ENCODE measurements at regions not wholly inside any gene's neighbourhood (a gene's known extent, or its start where the extent isn't known, plus 50 kb on each side); places are given as distances from the start of the nearest gene placed in this dataset.
"Not testable (repeated sequence)": the region's sequence is repeated elsewhere in the genome, so short reads cannot be mapped to it uniquely, and the experiment has no call there.

- Mint-ChIP-seq H3K9me3 (peaks cover 2% of the 10 kb centered on the region), H3K4me3 (no peak overlapping the region), H3K36me3 (ENCODE audit: low read depth) (no peaks in the 10 kb centered on the region), H3K4me1 (no peaks in the 10 kb centered on the region), H3K27ac (no peak overlapping the region), H3K27me3 (no peaks in the 10 kb centered on the region)
- DNase-seq: no peak
- ChIA-PET CTCF (no interaction called here), POLR2A (no interaction called here)
Measured at GRCh38 chr13:89497658-89498057, 1826.5 kb downstream of the SLITRK5 start.

DNA sequence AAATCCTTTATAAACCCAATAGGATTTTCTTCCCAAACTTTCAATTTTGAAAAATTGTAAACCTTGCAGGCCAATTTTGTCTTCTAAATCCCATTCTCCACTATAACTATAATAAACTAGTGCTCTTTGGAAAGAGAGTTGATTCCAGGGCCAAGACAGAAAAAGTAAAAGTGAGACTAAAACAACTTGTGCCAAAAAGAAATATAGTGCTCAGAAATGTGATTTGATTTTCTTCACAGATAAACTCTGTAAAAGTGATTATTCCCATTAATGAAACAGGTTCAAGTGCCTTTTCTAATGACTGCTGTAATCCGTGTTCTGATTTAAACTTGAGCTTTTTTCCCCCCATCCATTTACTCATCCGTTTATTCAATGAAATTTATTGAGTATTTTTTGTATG is 1831.1 kb downstream of the SLITRK5 start:
- Mint-ChIP-seq H3K27me3 (no peaks in the 10 kb centered on the region), H3K9me3 (peaks cover 2% of the 10 kb centered on the region), H3K4me3 (no peak overlapping the region), H3K4me1 (no peaks in the 10 kb centered on the region), H3K27ac (no peak overlapping the region), H3K36me3 (ENCODE audit: low read depth) (no peaks in the 10 kb centered on the region)
- DNase-seq: no peak
- CTCF ChIA-PET: no interaction called here
- POLR2A ChIA-PET: no interaction called here

DNA sequence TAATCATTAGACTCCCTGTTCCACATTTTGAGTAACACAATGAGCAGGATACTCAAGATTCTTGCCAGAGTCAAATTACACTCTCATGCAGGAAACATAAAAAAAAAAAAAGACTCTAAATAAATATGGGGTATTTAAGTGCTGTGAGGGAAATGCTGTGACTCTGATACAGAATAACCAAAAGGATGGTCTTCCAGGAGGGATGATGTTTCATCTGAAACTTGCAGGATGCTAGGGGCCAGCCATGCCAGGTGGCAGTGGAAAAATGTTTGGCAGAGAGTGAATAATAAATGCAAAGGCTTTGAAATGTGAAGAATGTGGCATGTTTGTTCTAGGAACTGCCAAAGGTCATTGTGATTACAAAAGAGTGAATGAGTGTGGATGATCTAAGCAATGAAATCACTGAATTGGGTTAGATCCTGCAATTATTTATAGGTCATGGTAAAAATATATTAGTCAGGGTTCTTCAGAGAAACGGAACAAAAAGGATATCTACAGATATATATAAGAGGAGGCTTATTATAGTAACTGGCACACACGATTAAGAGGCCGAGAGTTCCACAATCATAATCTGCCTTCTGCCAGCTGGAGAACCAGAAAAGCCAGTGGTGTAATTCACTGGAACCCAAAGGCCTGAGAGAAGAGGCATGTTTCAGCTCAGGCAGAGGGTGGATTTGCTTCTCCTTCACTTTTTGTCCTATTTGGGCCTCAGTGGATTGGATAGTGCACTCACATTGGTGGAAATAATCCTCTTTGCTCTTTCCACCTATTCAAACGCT is 1832.8 kb upstream of the MIR17HG start:
- H3K4me1 Mint-ChIP-seq: no peaks in the 10 kb centered on the region
- H3K4me3 Mint-ChIP-seq: no peak overlapping the region
- DNase-seq: no peak
- H3K27ac Mint-ChIP-seq: no peak overlapping the region
- no peaks in the 10 kb centered on the region for H3K36me3 Mint-ChIP-seq (ENCODE audit: low read depth)
- H3K27me3 Mint-ChIP-seq: no peaks in the 10 kb centered on the region
- CTCF ChIA-PET: no interaction called here
- peaks cover 16% of the 10 kb centered on the region for H3K9me3 Mint-ChIP-seq
- POLR2A ChIA-PET: no interaction called here

GRCh38 chr13:89515948-89516347 is 1831.5 kb upstream of the MIR17HG start:
- no peak overlapping the region for H3K4me3 Mint-ChIP-seq
- ChIA-PET POLR2A (no interaction called here), CTCF (no interaction called here)
- H3K27ac Mint-ChIP-seq: no peak overlapping the region
- H3K9me3 Mint-ChIP-seq: peaks cover 12% of the 10 kb centered on the region
- DNase-seq: no peak
- H3K4me1 Mint-ChIP-seq: no peaks in the 10 kb centered on the region
- no peaks in the 10 kb centered on the region for H3K27me3 Mint-ChIP-seq
- no peaks in the 10 kb centered on the region for H3K36me3 Mint-ChIP-seq (ENCODE audit: low read depth)

DNA sequence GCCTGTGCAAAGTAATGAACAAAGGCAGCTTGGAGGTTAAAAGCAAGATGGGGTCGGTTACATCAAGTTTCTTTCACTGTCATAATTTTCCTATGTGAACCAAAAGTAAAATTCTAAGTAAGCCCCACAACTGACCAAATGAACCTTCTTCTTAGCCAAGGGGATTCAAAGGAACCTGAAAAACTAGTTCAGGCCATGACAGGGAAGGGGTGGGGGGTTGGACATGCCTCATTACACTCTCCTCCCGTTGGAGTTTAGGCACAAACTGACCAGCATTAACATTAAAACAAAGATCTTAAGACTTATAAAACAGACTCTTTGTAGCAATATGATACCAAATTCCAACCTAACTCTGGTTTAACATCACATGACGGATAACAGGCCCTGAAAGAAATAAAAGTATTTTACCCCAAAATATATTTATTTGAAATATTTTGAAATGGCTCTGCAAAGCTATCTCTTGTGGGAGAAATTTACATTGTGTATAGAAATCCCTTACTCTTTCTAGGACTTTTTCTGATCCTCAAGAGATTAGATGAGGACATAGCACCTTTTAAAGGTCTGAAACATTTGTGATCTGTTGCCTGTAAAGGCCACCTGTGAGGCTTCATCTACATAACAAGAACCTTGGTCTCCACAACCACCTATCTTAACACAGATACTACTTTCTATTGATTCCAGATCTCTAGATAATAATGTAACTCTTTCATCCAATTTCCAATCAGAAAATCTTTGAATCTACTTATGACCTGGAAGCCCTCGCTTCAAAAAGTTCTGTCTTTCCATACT is 1829.0 kb upstream of the MIR17HG start:
- H3K9me3 Mint-ChIP-seq: peaks cover 7% of the 10 kb centered on the region
- no peaks in the 10 kb centered on the region for H3K27me3 Mint-ChIP-seq
- H3K36me3 Mint-ChIP-seq (ENCODE audit: low read depth): no peaks in the 10 kb centered on the region
- H3K4me3 Mint-ChIP-seq: no peak overlapping the region
- DNase-seq: no peak
- CTCF ChIA-PET: no interaction called here
- no peaks in the 10 kb centered on the region for H3K4me1 Mint-ChIP-seq
- POLR2A ChIA-PET: no interaction called here
- H3K27ac Mint-ChIP-seq: no peak overlapping the region

GRCh38 chr13:89520468-89520867 is 1827.0 kb upstream of the MIR17HG start:
- H3K36me3 Mint-ChIP-seq (ENCODE audit: low read depth): no peaks in the 10 kb centered on the region
- CTCF ChIA-PET: no interaction called here

DNA sequence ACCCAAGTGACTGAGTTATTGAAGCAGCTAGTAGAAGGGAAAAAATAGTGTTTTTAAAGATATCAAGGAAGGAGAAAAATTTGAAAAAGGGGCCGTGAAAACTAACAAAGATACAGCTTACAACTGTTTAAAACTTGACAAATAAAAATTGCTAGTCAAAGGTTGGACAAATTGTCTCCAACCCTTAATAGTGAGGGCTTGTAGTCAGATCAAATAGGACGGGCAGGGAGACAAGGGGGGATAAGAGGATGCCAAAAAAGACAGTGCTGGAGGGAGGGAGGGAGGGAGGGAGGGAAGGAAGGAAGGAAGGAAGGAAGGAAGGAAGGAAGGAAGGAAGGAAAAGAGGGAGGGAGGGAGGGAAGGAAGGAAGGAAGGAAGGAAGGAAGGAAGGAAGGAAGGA is 1825.8 kb upstream of the MIR17HG start:
- POLR2A ChIA-PET: not testable (repeated sequence)

More at GRCh38 chr13:89520468-89520867, 1827.0 kb upstream of the MIR17HG start:
- H3K4me1 Mint-ChIP-seq: no peaks in the 10 kb centered on the region
- POLR2A ChIA-PET: no interaction called here
- peaks cover 7% of the 10 kb centered on the region for H3K9me3 Mint-ChIP-seq
- no peak for DNase-seq
- no peak overlapping the region for H3K4me3 Mint-ChIP-seq
- no peak overlapping the region for H3K27ac Mint-ChIP-seq
- H3K27me3 Mint-ChIP-seq: no peaks in the 10 kb centered on the region

DNA sequence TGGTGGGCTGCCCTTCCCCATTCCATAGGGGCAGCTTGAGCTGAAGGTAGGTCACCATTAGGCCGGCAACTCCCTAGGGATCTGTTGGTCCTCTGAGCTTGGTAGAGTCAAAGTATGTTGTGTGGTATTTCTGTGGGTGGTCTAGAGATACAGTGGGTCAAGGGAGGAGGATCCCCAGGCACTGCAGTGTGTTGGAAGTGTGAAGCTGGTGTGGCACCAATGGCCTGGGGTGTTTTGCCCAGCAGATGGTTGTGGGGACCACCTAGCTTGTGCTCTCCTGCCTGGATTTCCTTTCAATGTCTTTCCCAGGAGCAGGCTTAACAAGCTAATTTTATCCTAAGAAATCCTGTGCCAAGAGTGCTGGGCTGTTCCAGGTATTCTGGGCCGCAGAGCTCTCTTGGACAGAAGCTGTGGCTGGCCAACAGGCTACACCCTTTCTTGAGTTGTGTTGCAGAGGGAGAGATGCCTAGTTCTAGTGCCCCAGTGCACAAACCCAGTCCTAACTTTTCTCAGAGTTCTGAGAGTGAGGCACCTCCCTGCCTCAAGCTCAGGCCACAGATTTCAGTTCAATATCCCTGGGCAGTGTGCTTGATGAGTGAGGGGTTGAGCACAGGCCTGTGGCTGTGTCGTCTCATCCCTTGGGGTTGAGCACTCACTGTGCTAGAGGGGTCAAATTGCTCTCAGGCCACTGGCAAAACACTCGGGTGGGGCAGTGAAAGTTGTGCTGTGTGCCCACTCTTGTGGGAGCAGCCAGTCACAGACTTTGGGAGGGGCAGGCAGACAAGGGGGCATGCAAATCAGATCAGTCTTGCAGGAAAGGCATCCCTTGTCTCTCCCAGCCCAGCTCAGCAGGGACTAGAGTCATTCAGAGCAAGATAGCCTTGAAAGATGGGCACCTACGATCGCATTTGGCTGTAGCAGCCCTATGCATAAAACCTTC is 1806.1 kb upstream of the MIR17HG start:
- Mint-ChIP-seq H3K9me3 (peaks cover 7% of the 10 kb centered on the region), H3K4me1 (no peaks in the 10 kb centered on the region), H3K27me3 (no peaks in the 10 kb centered on the region), H3K27ac (no peak overlapping the region), H3K36me3 (ENCODE audit: low read depth) (no peaks in the 10 kb centered on the region), H3K4me3 (no peak overlapping the region)
- CTCF ChIA-PET: no interaction called here
- POLR2A ChIA-PET: no interaction called here
- no peak for DNase-seq

More for the DNA sequence above, 1825.8 kb upstream of the MIR17HG start:
- H3K27me3 Mint-ChIP-seq; DNase-seq; H3K4me1 Mint-ChIP-seq; H3K27ac Mint-ChIP-seq; CTCF ChIA-PET; H3K36me3 Mint-ChIP-seq (ENCODE audit: low read depth); H3K9me3 Mint-ChIP-seq; H3K4me3 Mint-ChIP-seq: not testable (repeated sequence)

- ChIA-PET POLR2A (no interaction called here), CTCF (no interaction called here)
- H3K27me3 Mint-ChIP-seq: no peaks in the 10 kb centered on the region
- H3K27ac Mint-ChIP-seq: no peak overlapping the region
- peaks cover 6% of the 10 kb centered on the region for H3K9me3 Mint-ChIP-seq
- no peaks in the 10 kb centered on the region for H3K4me1 Mint-ChIP-seq
- no peak overlapping the region for H3K4me3 Mint-ChIP-seq
- DNase-seq: no peak
- H3K36me3 Mint-ChIP-seq (ENCODE audit: low read depth): no peaks in the 10 kb centered on the region
Measured at GRCh38 chr13:89550938-89551337, 1796.5 kb upstream of the MIR17HG start.

DNA sequence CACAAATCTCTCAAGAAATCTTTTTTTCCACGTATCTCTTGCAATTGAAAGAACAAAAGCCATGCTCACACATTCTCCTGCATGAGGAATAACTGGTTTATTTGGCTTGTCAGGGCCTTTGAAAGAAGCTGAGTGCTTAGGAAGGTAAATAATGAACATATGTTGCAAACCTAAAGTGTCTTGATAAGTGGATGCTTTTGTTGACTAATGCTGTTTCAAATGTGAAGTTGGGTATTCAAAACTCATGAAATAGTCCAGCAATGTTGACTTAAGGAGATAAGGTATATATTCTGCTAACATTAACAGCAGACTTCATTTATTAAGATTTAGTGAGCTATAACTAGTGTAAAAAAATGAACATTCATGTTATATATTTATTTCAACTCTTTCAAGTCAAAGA is 1792.7 kb upstream of the MIR17HG start:
- ChIA-PET POLR2A (no interaction called here), CTCF (no interaction called here)
- Mint-ChIP-seq H3K27ac (no peak overlapping the region), H3K9me3 (peaks cover 9% of the 10 kb centered on the region), H3K27me3 (no peaks in the 10 kb centered on the region), H3K4me1 (no peaks in the 10 kb centered on the region), H3K4me3 (no peak overlapping the region), H3K36me3 (ENCODE audit: low read depth) (no peaks in the 10 kb centered on the region)
- DNase-seq: no peak

DNA sequence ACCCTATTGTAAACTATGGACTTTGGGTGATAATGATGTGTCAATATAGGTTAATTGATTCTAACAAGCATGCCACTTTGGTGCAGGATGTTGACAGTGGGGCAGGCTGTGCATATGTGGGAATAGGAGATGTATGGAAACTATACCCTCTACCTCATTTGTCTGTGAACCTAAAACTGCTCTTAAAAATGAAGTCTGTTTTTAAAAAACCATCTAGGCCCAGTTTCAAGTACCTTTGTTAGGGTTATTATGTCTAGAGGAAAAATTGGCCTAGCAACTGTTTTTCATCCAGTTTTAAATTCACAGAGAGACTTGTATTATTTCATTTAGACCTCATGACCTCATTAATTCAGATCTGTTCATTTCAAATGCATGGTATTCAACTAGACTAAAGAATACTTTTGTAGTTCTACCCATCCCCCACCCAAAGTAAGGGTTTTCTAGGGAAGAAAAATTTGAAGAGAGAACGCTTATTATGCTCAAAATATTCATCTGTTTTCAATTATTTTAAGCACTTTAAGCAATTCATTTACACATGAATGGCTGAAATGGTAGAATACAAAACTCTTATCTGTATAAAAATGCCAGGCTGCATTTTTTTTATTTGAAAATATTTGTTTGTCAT is 1781.9 kb upstream of the MIR17HG start:
- peaks cover 6% of the 10 kb centered on the region for H3K9me3 Mint-ChIP-seq
- H3K4me3 Mint-ChIP-seq: no peak overlapping the region
- ChIA-PET POLR2A (no interaction called here), CTCF (no interaction called here)
- H3K27ac Mint-ChIP-seq: no peak overlapping the region
- no peaks in the 10 kb centered on the region for H3K27me3 Mint-ChIP-seq
- no peaks in the 10 kb centered on the region for H3K36me3 Mint-ChIP-seq (ENCODE audit: low read depth)
- DNase-seq: no peak
- no peaks in the 10 kb centered on the region for H3K4me1 Mint-ChIP-seq

DNA sequence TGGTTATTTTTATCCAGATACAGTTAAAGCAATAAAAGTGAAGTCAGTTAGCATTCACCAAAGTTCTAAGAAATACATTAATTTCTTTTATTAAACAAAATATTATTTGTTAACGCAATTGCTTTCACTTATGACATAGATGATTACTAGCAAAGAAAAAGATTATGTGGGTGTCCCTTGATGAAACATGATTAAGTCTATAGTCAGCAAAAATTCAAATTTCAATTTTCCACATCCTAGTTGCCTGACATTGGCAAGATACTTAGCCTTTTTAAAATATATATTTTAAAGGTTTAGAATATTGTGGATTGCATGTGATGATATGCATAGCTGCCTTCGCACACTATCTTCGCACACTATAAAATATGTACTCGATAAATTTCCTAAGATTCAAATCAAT is 1780.5 kb upstream of the MIR17HG start:
- Mint-ChIP-seq H3K4me3 (no peak overlapping the region), H3K27ac (no peak overlapping the region), H3K27me3 (no peaks in the 10 kb centered on the region), H3K9me3 (peaks cover 8% of the 10 kb centered on the region), H3K36me3 (ENCODE audit: low read depth) (no peaks in the 10 kb centered on the region), H3K4me1 (no peaks in the 10 kb centered on the region)
- POLR2A ChIA-PET: no interaction called here
- CTCF ChIA-PET: no interaction called here
- no peak for DNase-seq

DNA sequence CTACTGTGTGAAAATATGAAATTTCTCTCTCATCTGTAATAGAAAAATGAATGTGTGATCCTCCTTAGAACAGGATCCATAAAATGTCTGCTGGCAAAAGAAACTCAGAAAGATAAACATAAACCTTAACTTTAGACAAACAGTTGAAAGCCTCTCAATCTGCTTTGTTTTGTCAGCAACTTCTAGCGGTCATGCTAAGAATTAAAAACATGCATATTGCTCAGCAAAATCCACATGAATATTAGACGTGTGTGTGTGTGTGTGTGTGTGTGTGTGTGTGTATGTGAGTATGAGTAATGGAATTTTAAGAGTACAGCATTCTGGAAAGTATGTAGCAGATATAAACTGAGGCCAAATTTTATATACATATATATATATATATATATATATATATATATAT is 1779.2 kb upstream of the MIR17HG start:
- Mint-ChIP-seq H3K36me3 (ENCODE audit: low read depth) (no peaks in the 10 kb centered on the region), H3K27ac (no peak overlapping the region), H3K9me3 (peaks cover 4% of the 10 kb centered on the region), H3K4me3 (no peak overlapping the region), H3K27me3 (no peaks in the 10 kb centered on the region), H3K4me1 (no peaks in the 10 kb centered on the region)
- ChIA-PET CTCF (no interaction called here), POLR2A (no interaction called here)
- no peak for DNase-seq

Measured in activated CD4-positive, alpha-beta memory T cell treated with anti-CD3 and anti-CD28 coated beads, Interleukin-2, amount 10 ng/mL, durations not matched to agents 7 days and 5 days (primary cell).